Liver (tissue), 8 donors: ENCODE measurements at regions not wholly inside any gene's neighbourhood (a gene's known extent, or its start where the extent isn't known, plus 50 kb on each side); places are given as distances from the start of the nearest gene placed in this dataset.

Experiments used
- DNase-seq: peaks from one replicate; pipeline ENCODE4 v3.0.0-alpha.2; 2017; ENCODE audit warnings: low spot score
- H3K27ac ChIP-seq, 2 donors: one replicate each; pipeline ENCODE4 v1.7.0; 2013; ENCODE audit warnings: inconsistent platforms in 2 of 2, low read length in 2 of 2, control low read depth in 1 of 2, low read depth in 1 of 2, mild to moderate bottlenecking in 1 of 2
- H3K27me3 ChIP-seq, 4 donors: one replicate each; pipeline versions ENCODE4 v1.6.1 to v1.7.0; 2013; ENCODE audit warnings: low read length in 3 of 4, inconsistent platforms in 1 of 4, mild to moderate bottlenecking in 1 of 4, moderate library complexity in 1 of 4; ENCODE audit not compliant: control insufficient read depth in 4 of 4, insufficient read depth in 4 of 4
- H3K36me3 ChIP-seq, 4 donors: one replicate each; pipeline versions ENCODE4 v1.6.1 to v1.7.0; 2013; ENCODE audit warnings: low read length in 3 of 4, mild to moderate bottlenecking in 3 of 4, low read depth in 1 of 4, moderate library complexity in 1 of 4; ENCODE audit not compliant: control insufficient read depth in 4 of 4, insufficient read depth in 3 of 4
- H3K4me1 ChIP-seq, 4 donors: one replicate each; pipeline versions ENCODE4 v1.6.1 to v1.7.0; 2013; ENCODE audit warnings: low read length in 3 of 4, mild to moderate bottlenecking in 3 of 4, moderate library complexity in 1 of 4; ENCODE audit not compliant: control insufficient read depth in 4 of 4, insufficient read depth in 4 of 4
- H3K4me3 ChIP-seq, 3 donors: one replicate each; pipeline versions ENCODE4 v1.6.1 to v1.7.0; 2013; ENCODE audit warnings: low read length in 3 of 3, control low read depth in 1 of 3, low read depth in 1 of 3, mild to moderate bottlenecking in 1 of 3
- H3K9ac ChIP-seq, 2 donors: one replicate each; pipeline ENCODE4 v1.7.0; 2013; ENCODE audit warnings: low read length in 2 of 2, mild to moderate bottlenecking in 2 of 2, moderate library complexity in 2 of 2, control low read depth in 1 of 2, low read depth in 1 of 2
- H3K9me3 ChIP-seq, 4 donors: one replicate each; pipeline versions ENCODE4 v1.6.1 to v1.7.0; 2013; ENCODE audit warnings: low read length in 3 of 4; ENCODE audit not compliant: control insufficient read depth in 4 of 4
- ATF3 ChIP-seq: IDR thresholded peaks from 2 replicates; pipeline ENCODE4 v1.6.1; 2016; ENCODE audit warnings: antibody characterized with exemption
- CTCF ChIP-seq: fragments of 150-350 bp; IDR thresholded peaks from 2 replicates; pipeline ENCODE4 v1.5.1; 2017; ENCODE audit warnings: improper control_type of control experiment, low read depth, low read length; ENCODE audit not compliant: missing input control
- HNF4A ChIP-seq, 2 donors: conservative IDR thresholded peaks; 2 replicates each; pipeline ENCODE4 v1.6.1; 2016; ENCODE audit warnings: antibody characterized with exemption in 2 of 2, mild to moderate bottlenecking in 2 of 2
- HNF4G ChIP-seq: IDR thresholded peaks from 2 replicates; pipeline ENCODE4 v1.6.1; 2016; ENCODE audit warnings: antibody characterized with exemption
- JUND ChIP-seq, 2 donors: IDR thresholded peaks; 2 replicates each; pipeline ENCODE4 v1.6.1; 2016; ENCODE audit warnings: antibody characterized with exemption in 2 of 2
- NR2F2 ChIP-seq: IDR thresholded peaks from 2 replicates; pipeline ENCODE4 v1.6.1; 2016; ENCODE audit warnings: antibody characterized with exemption
- RXRA ChIP-seq, 2 donors: IDR thresholded peaks; 2 replicates each; pipeline ENCODE4 v1.6.1; 2017 to 2018; ENCODE audit warnings: antibody characterized with exemption in 2 of 2, mild to moderate bottlenecking in 1 of 2
- SP1 ChIP-seq: IDR thresholded peaks from 2 replicates; pipeline ENCODE4 v1.6.1; 2018; ENCODE audit warnings: antibody characterized with exemption, mild to moderate bottlenecking
- TAF1 ChIP-seq: conservative IDR thresholded peaks from 2 replicates; pipeline ENCODE4 v1.6.1; 2016; ENCODE audit warnings: antibody characterized with exemption, mild to moderate bottlenecking
- ZBTB33 ChIP-seq: IDR thresholded peaks from 2 replicates; pipeline ENCODE4 v1.6.1; 2016; ENCODE audit warnings: antibody characterized with exemption
- WGBS: extraction: QIAGEN DNeasy Blood & Tissue Kit; methylation state at CpG from one replicate; pipeline ENCODE4 v1.1.7; 2013; 5-methylcytosine and 5-hydroxymethylcytosine counted together
- donor health status: healthy.
- donor health status: healthy.
- donor health status: healthy.
- donor health status: healthy.
- donor health status: healthy.

GRCh38 chrX:147848543-147849443, 62.9 kb upstream of the FMR1 start (continued):
- TF ChIP-seq JUND (IDR thresholded peaks at IDR 0.05) = no peak
- no peak for TF ChIP-seq SP1
- no peak for TF ChIP-seq TAF1
- no peak for TF ChIP-seq ATF3
- no peak for TF ChIP-seq NR2F2
- TF ChIP-seq CTCF = no peak

GRCh38 chrX:147850875-147851274, 60.8 kb upstream of the FMR1 start:
- H3K9ac ChIP-seq = no peak overlapping the region
- WGBS = 77% methylated on average over 3 of the region's 3 CpGs

More at GRCh38 chrX:147850875-147851274, 60.8 kb upstream of the FMR1 start:
- Histone ChIP-seq H3K27ac (no peak overlapping the region), H3K36me3 (no peaks in the 10 kb centered on the region), H3K4me3 (no peak overlapping the region), H3K4me1 (no peaks in the 10 kb centered on the region), H3K27me3 (no peaks in the 10 kb centered on the region), H3K9me3 (peaks cover 0 to under 1% (median 0%) of the 10 kb centered on the region in 4 donors)
- TF ChIP-seq RXRA (IDR thresholded peaks at IDR 0.05) (no peak), HNF4A (conservative IDR thresholded peaks at IDR 0.05) (no peak), HNF4G (no peak), ZBTB33 (no peak), CTCF (no peak), JUND (IDR thresholded peaks at IDR 0.05) (no peak), TAF1 (no peak)
- no peak for DNase-seq
